ENCODE measurements at regions not wholly inside any gene's neighbourhood (a gene's known extent, or its start where the extent isn't known, plus 50 kb on each side); places are given as distances from the start of the nearest gene placed in this dataset.

- TF ChIP-seq POLR2A (IDR thresholded peaks at IDR 0.05; ENCODE audit: low read length) (no peak), GATA1 (IDR thresholded peaks at IDR 0.05; ENCODE audit: low read depth, low read length) (no peak)
These were observed 473.2 kb upstream of the SPHKAP start for GRCh38 chr2:228654707-228655106.
